A549 (cell line): ENCODE measurements at regions not wholly inside any gene's neighbourhood (a gene's known extent, or its start where the extent isn't known, plus 50 kb on each side); places are given as distances from the start of the nearest gene placed in this dataset.

Source experiments
- MAX ChIP-seq: IDR thresholded peaks from 2 replicates; pipeline ENCODE4 v1.6.1; 2012
- TF ChIP-seq, protein P1 (sequence below): fragments of >200 bp; sonication (Bioruptor Twin); formaldehyde crosslinking; IDR thresholded peaks from 3 replicates; pipeline ENCODE4 v1.5.1; 2016

- TF ChIP-seq, protein P1, sequence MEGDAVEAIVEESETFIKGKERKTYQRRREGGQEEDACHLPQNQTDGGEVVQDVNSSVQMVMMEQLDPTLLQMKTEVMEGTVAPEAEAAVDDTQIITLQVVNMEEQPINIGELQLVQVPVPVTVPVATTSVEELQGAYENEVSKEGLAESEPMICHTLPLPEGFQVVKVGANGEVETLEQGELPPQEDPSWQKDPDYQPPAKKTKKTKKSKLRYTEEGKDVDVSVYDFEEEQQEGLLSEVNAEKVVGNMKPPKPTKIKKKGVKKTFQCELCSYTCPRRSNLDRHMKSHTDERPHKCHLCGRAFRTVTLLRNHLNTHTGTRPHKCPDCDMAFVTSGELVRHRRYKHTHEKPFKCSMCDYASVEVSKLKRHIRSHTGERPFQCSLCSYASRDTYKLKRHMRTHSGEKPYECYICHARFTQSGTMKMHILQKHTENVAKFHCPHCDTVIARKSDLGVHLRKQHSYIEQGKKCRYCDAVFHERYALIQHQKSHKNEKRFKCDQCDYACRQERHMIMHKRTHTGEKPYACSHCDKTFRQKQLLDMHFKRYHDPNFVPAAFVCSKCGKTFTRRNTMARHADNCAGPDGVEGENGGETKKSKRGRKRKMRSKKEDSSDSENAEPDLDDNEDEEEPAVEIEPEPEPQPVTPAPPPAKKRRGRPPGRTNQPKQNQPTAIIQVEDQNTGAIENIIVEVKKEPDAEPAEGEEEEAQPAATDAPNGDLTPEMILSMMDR, result no peak
- no peak for TF ChIP-seq MAX
These were observed 533.2 kb upstream of the AGA start for GRCh38 chr4:177975315-177975987.
